H9 (cell line): ENCODE measurements at regions not wholly inside any gene's neighbourhood (a gene's known extent, or its start where the extent isn't known, plus 50 kb on each side); places are given as distances from the start of the nearest gene placed in this dataset.

Experiments
- DNase-seq: peaks from one replicate; pipeline ENCODE4 v3.0.0-alpha.2; 2017
- H2AFZ ChIP-seq: one replicate; pipeline ENCODE4 v1.6.1; 2013; ENCODE audit warnings: mild to moderate bottlenecking, low read length, control low read depth, moderate library complexity
- H2AK5ac ChIP-seq: 2 replicates; pipeline ENCODE4 v1.6.1; 2013; ENCODE audit warnings: low read length, control low read depth, mixed read lengths; ENCODE audit not compliant: insufficient read length
- H2BK120ac ChIP-seq: one replicate; pipeline ENCODE4 v1.6.1; 2013; ENCODE audit warnings: low read depth, mild to moderate bottlenecking, low read length, control low read depth, inconsistent platforms; ENCODE audit not compliant: poor library complexity, severe bottlenecking
- H2BK12ac ChIP-seq: 2 replicates; pipeline ENCODE4 v1.6.1; 2013; ENCODE audit warnings: low read length, control low read depth, mixed read lengths, low read depth; ENCODE audit not compliant: insufficient read length
- H2BK15ac ChIP-seq: 2 replicates; pipeline ENCODE4 v1.6.1; 2013; ENCODE audit warnings: low read depth, low read length, control low read depth
- H2BK20ac ChIP-seq: one replicate; pipeline ENCODE4 v1.6.1; 2013; ENCODE audit warnings: low read depth, mild to moderate bottlenecking, low read length, control low read depth, inconsistent platforms; ENCODE audit not compliant: poor library complexity, severe bottlenecking
- H2BK5ac ChIP-seq: 2 replicates; pipeline ENCODE4 v1.6.1; 2013; ENCODE audit warnings: low read length, control low read depth, mixed read lengths; ENCODE audit not compliant: insufficient read length
- H3K14ac ChIP-seq: 2 replicates; pipeline ENCODE4 v1.6.1; 2013; ENCODE audit warnings: low read length, control low read depth; ENCODE audit not compliant: insufficient read depth
- H3K18ac ChIP-seq: 2 replicates; pipeline ENCODE4 v1.6.1; 2013; ENCODE audit warnings: low read depth, mild to moderate bottlenecking, mixed read lengths, low read length, control low read depth; ENCODE audit not compliant: insufficient read length
- H3K23ac ChIP-seq: 2 replicates; pipeline ENCODE4 v1.6.1; 2013; ENCODE audit warnings: low read length, control low read depth, mixed read lengths, low read depth; ENCODE audit not compliant: insufficient read length
- H3K23me2 ChIP-seq: 2 replicates; pipeline ENCODE4 v1.6.1; 2013; ENCODE audit warnings: low read depth, mild to moderate bottlenecking, mixed read lengths, low read length, control low read depth; ENCODE audit not compliant: insufficient read length, poor library complexity, severe bottlenecking
- H3K27ac ChIP-seq: 2 replicates; pipeline ENCODE4 v1.5.1; 2013; ENCODE audit warnings: low read length, control low read depth, mixed read lengths, low read depth; ENCODE audit not compliant: insufficient read length
- H3K27me3 ChIP-seq: 2 replicates; pipeline ENCODE4 v1.6.1; 2013; ENCODE audit warnings: low read length, control low read depth, inconsistent platforms; ENCODE audit not compliant: insufficient read depth
- H3K4ac ChIP-seq: 2 replicates; pipeline ENCODE4 v1.6.1; 2013; ENCODE audit warnings: low read depth, mild to moderate bottlenecking, control low read depth, inconsistent platforms, low read length, moderate library complexity
- H3K4me1 ChIP-seq: 2 replicates; pipeline ENCODE4 v1.6.1; 2013; ENCODE audit warnings: low read length, control low read depth, inconsistent platforms; ENCODE audit not compliant: insufficient read depth
- H3K4me2 ChIP-seq: 2 replicates; pipeline ENCODE4 v1.6.1; 2013; ENCODE audit warnings: low read length, control low read depth, mixed read lengths; ENCODE audit not compliant: insufficient read length, insufficient read depth
- H3K56ac ChIP-seq: 2 replicates; pipeline ENCODE4 v1.6.1; 2013; ENCODE audit warnings: low read depth, mild to moderate bottlenecking, mixed read lengths, low read length, control low read depth; ENCODE audit not compliant: insufficient read length
- H3K79me1 ChIP-seq: 2 replicates; pipeline ENCODE4 v1.6.1; 2013; ENCODE audit warnings: low read depth, mild to moderate bottlenecking, moderate library complexity, low read length, control low read depth, inconsistent platforms; ENCODE audit not compliant: insufficient read depth, poor library complexity, severe bottlenecking
- H3K79me2 ChIP-seq: 2 replicates; pipeline ENCODE4 v1.6.1; 2013; ENCODE audit warnings: low read length, control low read depth, inconsistent platforms; ENCODE audit not compliant: insufficient read depth
- H3K9ac ChIP-seq: 2 replicates; pipeline ENCODE4 v1.6.1; 2013; ENCODE audit warnings: low read length, control low read depth, mixed read lengths; ENCODE audit not compliant: insufficient read length; ENCODE audit errors: extremely low read depth
- H3K9me3 ChIP-seq: one replicate; pipeline ENCODE4 v1.6.1; 2013; ENCODE audit warnings: low read depth, low read length, inconsistent platforms; ENCODE audit not compliant: control insufficient read depth
- H3T11ph ChIP-seq: one replicate; pipeline ENCODE4 v1.6.1; 2013; ENCODE audit warnings: mild to moderate bottlenecking, low read length, control low read depth, inconsistent platforms
- H4K20me1 ChIP-seq: one replicate; pipeline ENCODE4 v1.6.1; 2013; ENCODE audit not compliant: control insufficient read depth, insufficient read length, insufficient read depth
- H4K5ac ChIP-seq: 2 replicates; pipeline ENCODE4 v1.6.1; 2013; ENCODE audit warnings: low read depth, mild to moderate bottlenecking, mixed read lengths, low read length, control low read depth; ENCODE audit not compliant: insufficient read length
- H4K8ac ChIP-seq: replicated peaks from 2 replicates; pipeline ENCODE4 v1.6.1; 2013; ENCODE audit warnings: low read length, control low read depth, mixed read lengths, low read depth; ENCODE audit not compliant: insufficient read length
- H4K91ac ChIP-seq: 2 replicates; pipeline ENCODE4 v1.6.1; 2013; ENCODE audit warnings: low read depth, mild to moderate bottlenecking, moderate library complexity, mixed read lengths, low read length, control low read depth; ENCODE audit not compliant: insufficient read length
- H3K27ac Mint-ChIP-seq, 3 experiments: 2 replicates in 2 of 3; 3 replicates in 1 of 3; pipeline ENCODE4 v1.8.0; 2020 to 2021; ENCODE audit warnings: mixed read lengths in 3 of 3, mild to moderate bottlenecking in 1 of 3, moderate library complexity in 1 of 3
- H3K27me3 Mint-ChIP-seq: 2 replicates; pipeline ENCODE4 v1.8.0; 2021; ENCODE audit warnings: low read depth, mild to moderate bottlenecking, moderate library complexity, mixed read lengths
- H3K36me3 Mint-ChIP-seq, 3 experiments: 2 replicates in 2 of 3; 3 replicates in 1 of 3; pipeline ENCODE4 v1.8.0; 2020 to 2021; ENCODE audit warnings: low read depth in 3 of 3, mixed read lengths in 3 of 3; ENCODE audit not compliant: insufficient read depth in 1 of 3
- H3K4me1 Mint-ChIP-seq, 2 experiments: 2 replicates each; pipeline ENCODE4 v1.8.0; 2020; ENCODE audit warnings: mixed read lengths in 2 of 2
- H3K4me3 Mint-ChIP-seq, 2 experiments: 2 replicates in 1 of 2; 3 replicates in 1 of 2; pipeline ENCODE4 v1.8.0; 2020 to 2021; ENCODE audit warnings: mild to moderate bottlenecking in 2 of 2, mixed read lengths in 2 of 2, moderate library complexity in 1 of 2
- H3K9me3 Mint-ChIP-seq, 2 experiments: 2 replicates in 1 of 2; 3 replicates in 1 of 2; pipeline ENCODE4 v1.8.0; 2020; ENCODE audit warnings: mild to moderate bottlenecking in 2 of 2, mixed read lengths in 2 of 2, moderate library complexity in 1 of 2
- CTCF ChIP-seq: fragments of 200-600 bp; sonication (generic); conservative IDR thresholded peaks from 3 replicates; pipeline ENCODE4 v1.8.0; 2021; ENCODE audit warnings: antibody characterized with exemption, mild to moderate bottlenecking
- WGBS: extraction: QIAGEN DNeasy Blood & Tissue Kit; methylation state at CpG from one replicate; pipeline ENCODE4 v1.1.7; 2013; ENCODE audit warnings: missing lambda C conversion rate, low lambda C conversion rate, mixed read lengths; ENCODE audit not compliant: insufficient read length; ENCODE audit errors: extremely low coverage; 5-methylcytosine and 5-hydroxymethylcytosine counted together

GRCh38 chr6:19643713-19644112 is 193.5 kb upstream of the ID4 start:
- no peak overlapping the region for H3K4me3 Mint-ChIP-seq
- no peak overlapping the region for H3K4ac ChIP-seq
- no peak for TF ChIP-seq CTCF
- no peaks in the 10 kb centered on the region for H3K9me3 ChIP-seq
- H3K79me2 ChIP-seq = no peaks in the 10 kb centered on the region
- H4K91ac ChIP-seq = no peak overlapping the region
- H3K18ac ChIP-seq = no peak overlapping the region
- no peaks in the 10 kb centered on the region for H3K79me1 ChIP-seq
- no peak overlapping the region for H2BK120ac ChIP-seq
- H3K9ac ChIP-seq = no peak overlapping the region
- H3K14ac ChIP-seq = no peak overlapping the region
- DNase-seq = no peak
- H3K56ac ChIP-seq = no peak overlapping the region
- H3K4me1 Mint-ChIP-seq = peaks cover 0 to 5% of the 10 kb centered on the region in 2 experiments; a peak in 3 of 4 replicates
- H2BK12ac ChIP-seq = no peak overlapping the region
- H3K36me3 Mint-ChIP-seq = 0 out of 7 replicates have a peak, but pooled peaks cover 0 to 5% (median 0%) of the 10 kb centered on the region in 3 experiments
- no peak overlapping the region for H2AK5ac ChIP-seq
- no peaks in the 10 kb centered on the region for H3K23me2 ChIP-seq
- no peaks in the 10 kb centered on the region for H3K27me3 Mint-ChIP-seq
- no peak overlapping the region for H3K23ac ChIP-seq
- no peak overlapping the region for H2BK15ac ChIP-seq
- H3T11ph ChIP-seq = no peak overlapping the region
- no peaks in the 10 kb centered on the region for H3K27me3 ChIP-seq
- H2AFZ ChIP-seq = no peak overlapping the region
- no peak overlapping the region for H4K5ac ChIP-seq
- no peaks in the 10 kb centered on the region for H3K9me3 Mint-ChIP-seq
- no peak overlapping the region for H3K27ac ChIP-seq
- no CpG with 5 or more reads among the region's 2 CpGs for WGBS
- H4K20me1 ChIP-seq = no peaks in the 10 kb centered on the region
- no peaks in the 10 kb centered on the region for H3K4me1 ChIP-seq
- no peak overlapping the region for H4K8ac ChIP-seq
- H2BK20ac ChIP-seq = no peak overlapping the region
- H3K4me2 ChIP-seq = no peak overlapping the region
- H3K27ac Mint-ChIP-seq = no peak overlapping the region
- H2BK5ac ChIP-seq = no peak overlapping the region
